HL-60 (cell line): ENCODE measurements at regions not wholly inside any gene's neighbourhood (a gene's known extent, or its start where the extent isn't known, plus 50 kb on each side); places are given as distances from the start of the nearest gene placed in this dataset.

Experiments
- DNase-seq, 2 experiments: peaks; one replicate each; pipeline ENCODE4 v3.0.0-alpha.2; 2010 to 2020; ENCODE audit warnings: low read depth in 1 of 2, low spot score in 1 of 2
- H3K27ac ChIP-seq: fragments of 250-450 bp; sonication (Bioruptor Pico); replicated peaks from 2 replicates; pipeline ENCODE4 v1.5.1; 2020; ENCODE audit warnings: mild to moderate bottlenecking, moderate library complexity
- H3K27me3 ChIP-seq: fragments of 250-450 bp; sonication (Bioruptor Pico); 2 replicates; pipeline ENCODE4 v1.5.1; 2021; ENCODE audit warnings: mild to moderate bottlenecking, moderate library complexity; ENCODE audit not compliant: insufficient read depth, poor library complexity, severe bottlenecking
- H3K4me3 ChIP-seq: replicated peaks from 2 replicates; pipeline ENCODE4 v1.5.1; 2011; ENCODE audit warnings: mild to moderate bottlenecking, control low read depth, low read length; ENCODE audit not compliant: insufficient read depth
- GABPA ChIP-seq: IDR thresholded peaks from 2 replicates; pipeline ENCODE4 v1.6.1; 2012; ENCODE audit warnings: low read depth
- POLR2AphosphoS5 ChIP-seq: IDR thresholded peaks from 2 replicates; pipeline ENCODE4 v1.6.1; 2012; ENCODE audit warnings: low read depth
- SPI1 ChIP-seq: IDR thresholded peaks from 2 replicates; pipeline ENCODE4 v1.6.1; 2012; ENCODE audit warnings: low read depth, mild to moderate bottlenecking, borderline replicate concordance
- TF ChIP-seq, protein P1 (sequence below): IDR thresholded peaks from one replicate; pipeline ENCODE4 v1.5.1; 2011; ENCODE audit warnings: low read length, control low read depth, inconsistent platforms; ENCODE audit not compliant: insufficient read depth
- TF ChIP-seq, protein P2 (sequence below): IDR thresholded peaks from 2 replicates; pipeline ENCODE4 v1.6.1; 2012; ENCODE audit warnings: low read depth; ENCODE audit not compliant: insufficient replicate concordance

DNA sequence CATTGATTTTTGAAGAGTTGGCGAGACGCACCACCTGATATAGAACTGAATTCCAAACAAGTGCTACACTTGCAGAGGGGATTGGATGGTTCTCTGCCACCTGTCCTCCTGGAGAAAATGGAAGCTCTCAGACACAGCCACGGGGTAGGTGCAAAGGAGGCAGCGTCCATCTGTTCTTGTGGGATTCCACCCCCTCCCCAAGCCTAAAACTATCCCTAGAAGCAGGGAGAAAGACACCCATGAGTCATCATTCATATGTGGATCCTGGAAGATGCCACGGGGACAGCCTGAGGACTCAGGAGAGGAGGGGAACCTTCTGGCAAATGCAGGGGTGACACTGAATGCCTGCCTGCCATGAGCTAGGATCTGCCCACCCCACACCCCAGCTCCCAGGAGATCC is 171.3 kb upstream of the CST7 start:
- no peak for DNase-seq
- no peak overlapping the region for H3K27ac ChIP-seq
- TF ChIP-seq GABPA = no peak
- TF ChIP-seq POLR2AphosphoS5 = no peak
- TF ChIP-seq SPI1 = no peak
- TF ChIP-seq, protein P1, sequence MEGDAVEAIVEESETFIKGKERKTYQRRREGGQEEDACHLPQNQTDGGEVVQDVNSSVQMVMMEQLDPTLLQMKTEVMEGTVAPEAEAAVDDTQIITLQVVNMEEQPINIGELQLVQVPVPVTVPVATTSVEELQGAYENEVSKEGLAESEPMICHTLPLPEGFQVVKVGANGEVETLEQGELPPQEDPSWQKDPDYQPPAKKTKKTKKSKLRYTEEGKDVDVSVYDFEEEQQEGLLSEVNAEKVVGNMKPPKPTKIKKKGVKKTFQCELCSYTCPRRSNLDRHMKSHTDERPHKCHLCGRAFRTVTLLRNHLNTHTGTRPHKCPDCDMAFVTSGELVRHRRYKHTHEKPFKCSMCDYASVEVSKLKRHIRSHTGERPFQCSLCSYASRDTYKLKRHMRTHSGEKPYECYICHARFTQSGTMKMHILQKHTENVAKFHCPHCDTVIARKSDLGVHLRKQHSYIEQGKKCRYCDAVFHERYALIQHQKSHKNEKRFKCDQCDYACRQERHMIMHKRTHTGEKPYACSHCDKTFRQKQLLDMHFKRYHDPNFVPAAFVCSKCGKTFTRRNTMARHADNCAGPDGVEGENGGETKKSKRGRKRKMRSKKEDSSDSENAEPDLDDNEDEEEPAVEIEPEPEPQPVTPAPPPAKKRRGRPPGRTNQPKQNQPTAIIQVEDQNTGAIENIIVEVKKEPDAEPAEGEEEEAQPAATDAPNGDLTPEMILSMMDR = no peak
- TF ChIP-seq, protein P2, sequence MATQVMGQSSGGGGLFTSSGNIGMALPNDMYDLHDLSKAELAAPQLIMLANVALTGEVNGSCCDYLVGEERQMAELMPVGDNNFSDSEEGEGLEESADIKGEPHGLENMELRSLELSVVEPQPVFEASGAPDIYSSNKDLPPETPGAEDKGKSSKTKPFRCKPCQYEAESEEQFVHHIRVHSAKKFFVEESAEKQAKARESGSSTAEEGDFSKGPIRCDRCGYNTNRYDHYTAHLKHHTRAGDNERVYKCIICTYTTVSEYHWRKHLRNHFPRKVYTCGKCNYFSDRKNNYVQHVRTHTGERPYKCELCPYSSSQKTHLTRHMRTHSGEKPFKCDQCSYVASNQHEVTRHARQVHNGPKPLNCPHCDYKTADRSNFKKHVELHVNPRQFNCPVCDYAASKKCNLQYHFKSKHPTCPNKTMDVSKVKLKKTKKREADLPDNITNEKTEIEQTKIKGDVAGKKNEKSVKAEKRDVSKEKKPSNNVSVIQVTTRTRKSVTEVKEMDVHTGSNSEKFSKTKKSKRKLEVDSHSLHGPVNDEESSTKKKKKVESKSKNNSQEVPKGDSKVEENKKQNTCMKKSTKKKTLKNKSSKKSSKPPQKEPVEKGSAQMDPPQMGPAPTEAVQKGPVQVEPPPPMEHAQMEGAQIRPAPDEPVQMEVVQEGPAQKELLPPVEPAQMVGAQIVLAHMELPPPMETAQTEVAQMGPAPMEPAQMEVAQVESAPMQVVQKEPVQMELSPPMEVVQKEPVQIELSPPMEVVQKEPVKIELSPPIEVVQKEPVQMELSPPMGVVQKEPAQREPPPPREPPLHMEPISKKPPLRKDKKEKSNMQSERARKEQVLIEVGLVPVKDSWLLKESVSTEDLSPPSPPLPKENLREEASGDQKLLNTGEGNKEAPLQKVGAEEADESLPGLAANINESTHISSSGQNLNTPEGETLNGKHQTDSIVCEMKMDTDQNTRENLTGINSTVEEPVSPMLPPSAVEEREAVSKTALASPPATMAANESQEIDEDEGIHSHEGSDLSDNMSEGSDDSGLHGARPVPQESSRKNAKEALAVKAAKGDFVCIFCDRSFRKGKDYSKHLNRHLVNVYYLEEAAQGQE = no peak

DNA sequence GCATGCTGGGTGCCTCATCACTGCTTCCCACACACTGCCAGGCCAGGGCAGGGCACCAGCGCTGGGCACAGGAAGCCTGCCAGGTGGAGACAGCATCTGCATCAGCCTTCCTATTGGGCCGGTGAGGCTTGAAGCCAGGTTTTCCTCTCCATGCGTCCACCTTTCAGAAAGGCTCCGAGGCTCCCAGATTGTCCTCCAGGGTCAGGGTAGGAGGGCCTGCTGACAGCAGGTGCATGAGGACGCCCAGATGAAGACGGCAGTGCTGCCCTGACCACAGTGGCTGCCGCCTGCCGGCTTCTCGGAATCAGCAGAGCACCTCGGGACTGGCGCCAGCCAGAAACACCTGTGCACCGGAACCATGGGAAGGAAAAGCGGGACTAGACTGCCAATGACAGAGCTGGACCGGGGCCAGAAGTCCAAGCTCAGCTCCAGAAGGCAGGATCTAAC is 170.5 kb upstream of the CST7 start:
- H3K27ac ChIP-seq = no peak overlapping the region

More for the DNA sequence above, 171.3 kb upstream of the CST7 start:
- peaks cover 3% of the 10 kb centered on the region for H3K27me3 ChIP-seq
- no peak overlapping the region for H3K4me3 ChIP-seq

DNA sequence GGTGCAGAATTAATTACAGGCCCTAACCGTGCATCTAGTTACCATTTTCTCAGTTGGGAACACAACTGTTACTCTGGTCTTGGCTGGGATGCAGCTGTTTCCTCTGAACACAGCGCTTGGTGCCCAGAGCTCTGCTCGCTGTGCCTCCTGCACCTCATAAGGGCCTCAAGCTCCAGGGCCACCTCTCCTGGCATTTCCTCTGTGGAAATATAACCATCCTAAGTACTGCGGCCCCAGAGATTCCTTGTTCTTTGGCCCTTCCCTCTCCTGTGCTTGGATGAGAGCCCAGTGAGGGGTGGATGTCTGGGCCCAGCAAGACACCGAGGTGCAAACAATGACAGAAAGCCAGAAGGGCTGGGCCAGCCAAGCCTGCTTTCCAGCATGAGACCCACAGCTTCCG is 169.9 kb upstream of the CST7 start:
- H3K4me3 ChIP-seq = no peak overlapping the region
- TF ChIP-seq GABPA (no peak), POLR2AphosphoS5 (no peak), SPI1 (no peak)
- TF ChIP-seq, protein P1 = no peak
- TF ChIP-seq, protein P2 = no peak
- H3K27ac ChIP-seq = no peak overlapping the region
- no peaks in the 10 kb centered on the region for H3K27me3 ChIP-seq
- DNase-seq = no peak

More for the DNA sequence above, 170.5 kb upstream of the CST7 start:
- TF ChIP-seq, protein P1 = no peak
- TF ChIP-seq, protein P2 = no peak
- TF ChIP-seq POLR2AphosphoS5 (no peak), SPI1 (no peak), GABPA (no peak)
- no peak for DNase-seq
- H3K27me3 ChIP-seq = no peaks in the 10 kb centered on the region
- no peak overlapping the region for H3K4me3 ChIP-seq
